ENCODE measurements at regions not wholly inside any gene's neighbourhood (a gene's known extent, or its start where the extent isn't known, plus 50 kb on each side); places are given as distances from the start of the nearest gene placed in this dataset.

- no peaks in the 10 kb centered on the region for H3K4me1 ChIP-seq (ENCODE audit: control insufficient read depth, insufficient read depth, low read length)
- TF ChIP-seq ASH2L (IDR thresholded peaks at IDR 0.05; ENCODE audit: borderline replicate concordance, low read depth) (no peak), RUNX3 (IDR thresholded peaks at IDR 0.05; ENCODE audit: low read length) (no peak), HCFC1 (IDR thresholded peaks at IDR 0.05; ENCODE audit: low read length) (no peak), TAF1 (IDR thresholded peaks at IDR 0.05; ENCODE audit: borderline replicate concordance, low read depth, low read length) (no peak), SMAD1 (IDR thresholded peaks at IDR 0.05; ENCODE audit: low read depth, partially characterized antibody) (no peak), BHLHE40 (IDR thresholded peaks at IDR 0.05; ENCODE audit: borderline replicate concordance in 1 of 2, low read depth in 2 of 2, low read length in 1 of 2) (no peak), EGR1 (IDR thresholded peaks at IDR 0.05; ENCODE audit: borderline replicate concordance in 1 of 2, low read depth in 2 of 2, low read length in 2 of 2) (no peak), CHD1 (IDR thresholded peaks at IDR 0.05; ENCODE audit: low read depth, low read length) (no peak), RAD21 (IDR thresholded peaks at IDR 0.05; ENCODE audit: insufficient read depth, low read depth, low read length) (no peak)
- no peaks in the 10 kb centered on the region for H3K9me3 ChIP-seq (replicated peaks; ENCODE audit: control insufficient read depth, insufficient read depth, low read length)
- CTCF ChIA-PET, result no interaction called here
- H3K36me3 ChIP-seq (ENCODE audit: control insufficient read depth in 2 of 2, insufficient read depth in 2 of 2, low read length in 1 of 2), result no peaks in the 10 kb centered on the region
- ATAC-seq (no peak), DNase-seq (ENCODE audit: low read depth, low spot score) (no peak), FAIRE-seq (no peak)
- SMC1A ChIA-PET (ENCODE audit: uncharacterized antibody, unreplicated experiment), result no interaction called here
- no peaks in the 10 kb centered on the region for H4K20me1 ChIP-seq (ENCODE audit: control insufficient read depth, insufficient read depth)
- H2AFZ ChIP-seq (ENCODE audit: control insufficient read depth, low read depth, low read length), result no peak overlapping the region
- POLR2A ChIA-PET, result no interaction called here
- intact Hi-C loops (cut with micrococcal nuclease; ENCODE audit: unreplicated experiment), result no loop called here
- no peak overlapping the region for H3K4me3 ChIP-seq
- in situ Hi-C loops (cut with MboI), result no loop called here
- no peak overlapping the region for H3K4me2 ChIP-seq (ENCODE audit: control insufficient read depth, insufficient read depth)
- H3K27me3 ChIP-seq (replicated peaks in 1 of 2; ENCODE audit: control insufficient read depth in 2 of 2, insufficient read depth in 2 of 2, low read length in 1 of 2), result no peaks in the 10 kb centered on the region
- WGBS (ENCODE audit: insufficient coverage, insufficient replicate concordance, low lambda C conversion rate, missing lambda C conversion rate), result 17% methylated on average over 4 of the region's 4 CpGs
- RAD21 ChIA-PET (ENCODE audit: unreplicated experiment), result no interaction called here
- no peak overlapping the region for H3K27ac ChIP-seq (ENCODE audit: control insufficient read depth, insufficient read depth)
- H3K79me2 ChIP-seq (ENCODE audit: control insufficient read depth, insufficient read depth, low read length), result no peaks in the 10 kb centered on the region
- no peak overlapping the region for H3K9ac ChIP-seq (ENCODE audit: control insufficient read depth, insufficient read depth, low read length)
- BruUV-seq (replicated peaks), result no TSS peak
Observed at GRCh38 chr11:36874291-36874690, 276.3 kb upstream of the RAG2 start.

- H3K9me3 ChIP-seq (replicated peaks; ENCODE audit: control insufficient read depth, insufficient read depth, low read length), result no peaks in the 10 kb centered on the region
- no peaks in the 10 kb centered on the region for H3K36me3 ChIP-seq (ENCODE audit: control insufficient read depth in 2 of 2, insufficient read depth in 2 of 2, low read length in 1 of 2)
- intact Hi-C loops (cut with micrococcal nuclease; ENCODE audit: unreplicated experiment) (no loop called here), in situ Hi-C loops (cut with MboI) (no loop called here)
- DNase-seq (ENCODE audit: low read depth, low spot score), result no peak
- no peak overlapping the region for H3K27ac ChIP-seq (ENCODE audit: control insufficient read depth, insufficient read depth)
- FAIRE-seq, result no peak
- no TSS peak for BruUV-seq (replicated peaks)
- TF ChIP-seq RBBP5 (conservative IDR thresholded peaks at IDR 0.05), result no peak
- TF ChIP-seq USF2 (IDR thresholded peaks at IDR 0.05; ENCODE audit: borderline replicate concordance, low read depth, low read length), result no peak
- H4K20me1 ChIP-seq (ENCODE audit: control insufficient read depth, insufficient read depth), result no peaks in the 10 kb centered on the region
- H3K79me2 ChIP-seq (ENCODE audit: control insufficient read depth, insufficient read depth, low read length), result no peaks in the 10 kb centered on the region
- WGBS (ENCODE audit: insufficient coverage, insufficient replicate concordance, low lambda C conversion rate, missing lambda C conversion rate), result 11% methylated on average over 3 of the region's 3 CpGs
- no peaks in the 10 kb centered on the region for H3K4me1 ChIP-seq (ENCODE audit: control insufficient read depth, insufficient read depth, low read length)
- ChIA-PET SMC1A (ENCODE audit: uncharacterized antibody, unreplicated experiment) (no interaction called here), CTCF (no interaction called here), RAD21 (ENCODE audit: unreplicated experiment) (no interaction called here), POLR2A (no interaction called here)
- H3K4me2 ChIP-seq (ENCODE audit: control insufficient read depth, insufficient read depth), result no peak overlapping the region
- no peak for ATAC-seq
- H2AFZ ChIP-seq (ENCODE audit: control insufficient read depth, low read depth, low read length), result no peak overlapping the region
- no peak overlapping the region for H3K9ac ChIP-seq (ENCODE audit: control insufficient read depth, insufficient read depth, low read length)
- no peak overlapping the region for H3K4me3 ChIP-seq
- no peaks in the 10 kb centered on the region for H3K27me3 ChIP-seq (replicated peaks in 1 of 2; ENCODE audit: control insufficient read depth in 2 of 2, insufficient read depth in 2 of 2, low read length in 1 of 2)
Observed at GRCh38 chr11:36870361-36870760, 272.3 kb upstream of the RAG2 start.

Measured in GM12878 (cell line).